ENCODE measurements at regions not wholly inside any gene's neighbourhood (a gene's known extent, or its start where the extent isn't known, plus 50 kb on each side); places are given as distances from the start of the nearest gene placed in this dataset.

DNA sequence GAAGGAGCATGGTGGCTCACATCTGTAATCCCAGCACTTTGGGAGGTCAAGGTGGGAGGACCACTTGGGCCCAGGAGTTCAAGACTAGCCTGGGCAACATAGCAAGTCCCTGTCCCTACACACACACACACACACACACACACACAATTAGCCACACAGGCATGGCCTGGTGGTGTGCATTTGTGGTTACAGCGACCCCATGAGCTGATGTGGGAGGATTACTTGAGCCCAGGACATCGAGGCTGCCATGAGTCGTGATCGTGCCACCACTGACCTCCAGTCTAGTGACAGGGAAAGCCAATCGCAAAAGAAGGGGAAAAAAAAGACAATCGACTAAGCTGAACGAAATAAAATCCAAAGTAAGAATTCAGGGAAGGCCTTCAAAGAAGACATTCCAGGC is 67.9 kb downstream of the TBX3 start:
- TF ChIP-seq, protein P1, sequence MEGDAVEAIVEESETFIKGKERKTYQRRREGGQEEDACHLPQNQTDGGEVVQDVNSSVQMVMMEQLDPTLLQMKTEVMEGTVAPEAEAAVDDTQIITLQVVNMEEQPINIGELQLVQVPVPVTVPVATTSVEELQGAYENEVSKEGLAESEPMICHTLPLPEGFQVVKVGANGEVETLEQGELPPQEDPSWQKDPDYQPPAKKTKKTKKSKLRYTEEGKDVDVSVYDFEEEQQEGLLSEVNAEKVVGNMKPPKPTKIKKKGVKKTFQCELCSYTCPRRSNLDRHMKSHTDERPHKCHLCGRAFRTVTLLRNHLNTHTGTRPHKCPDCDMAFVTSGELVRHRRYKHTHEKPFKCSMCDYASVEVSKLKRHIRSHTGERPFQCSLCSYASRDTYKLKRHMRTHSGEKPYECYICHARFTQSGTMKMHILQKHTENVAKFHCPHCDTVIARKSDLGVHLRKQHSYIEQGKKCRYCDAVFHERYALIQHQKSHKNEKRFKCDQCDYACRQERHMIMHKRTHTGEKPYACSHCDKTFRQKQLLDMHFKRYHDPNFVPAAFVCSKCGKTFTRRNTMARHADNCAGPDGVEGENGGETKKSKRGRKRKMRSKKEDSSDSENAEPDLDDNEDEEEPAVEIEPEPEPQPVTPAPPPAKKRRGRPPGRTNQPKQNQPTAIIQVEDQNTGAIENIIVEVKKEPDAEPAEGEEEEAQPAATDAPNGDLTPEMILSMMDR (IDR thresholded peaks at IDR 0.05; ENCODE audit: insufficient read depth, low read length, severe bottlenecking): no peak
- DNase-seq (ENCODE audit: low read depth) (no peak), FAIRE-seq (no peak)
- Histone ChIP-seq H3K36me3 (ENCODE audit: control insufficient read depth, insufficient read depth, low read length) (no peaks in the 10 kb centered on the region), H3K4me3 (ENCODE audit: low read depth, low read length) (no peak overlapping the region), H3K27me3 (ENCODE audit: control insufficient read depth, insufficient read depth, low read length) (no peaks in the 10 kb centered on the region)

DNA sequence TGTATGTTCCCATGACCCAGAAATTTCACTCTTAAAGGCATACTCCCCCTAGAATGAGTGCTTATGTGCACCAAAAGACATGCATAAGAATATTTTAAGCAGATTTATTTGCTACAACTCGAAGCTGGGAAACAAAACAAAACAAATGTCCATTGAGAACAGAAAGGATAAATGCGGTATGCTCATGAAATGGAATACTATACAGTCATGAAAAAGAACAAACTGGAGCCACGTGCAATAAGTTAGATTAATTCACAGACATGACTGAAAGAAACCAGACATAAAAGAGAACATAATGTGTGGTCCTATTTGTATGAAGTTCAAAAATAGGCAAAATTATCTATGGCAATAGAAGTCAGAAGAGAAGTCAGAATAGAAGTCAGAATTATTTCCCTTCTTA is 69.9 kb downstream of the TBX3 start:
- Histone ChIP-seq H3K36me3 (ENCODE audit: control insufficient read depth, insufficient read depth, low read length) (no peaks in the 10 kb centered on the region), H3K27me3 (ENCODE audit: control insufficient read depth, insufficient read depth, low read length) (no peaks in the 10 kb centered on the region), H3K4me3 (ENCODE audit: low read depth, low read length) (no peak overlapping the region)
- DNase-seq (ENCODE audit: low read depth) (no peak), FAIRE-seq (no peak)
- TF ChIP-seq, protein P1 (IDR thresholded peaks at IDR 0.05; ENCODE audit: insufficient read depth, low read length, severe bottlenecking): no peak

DNA sequence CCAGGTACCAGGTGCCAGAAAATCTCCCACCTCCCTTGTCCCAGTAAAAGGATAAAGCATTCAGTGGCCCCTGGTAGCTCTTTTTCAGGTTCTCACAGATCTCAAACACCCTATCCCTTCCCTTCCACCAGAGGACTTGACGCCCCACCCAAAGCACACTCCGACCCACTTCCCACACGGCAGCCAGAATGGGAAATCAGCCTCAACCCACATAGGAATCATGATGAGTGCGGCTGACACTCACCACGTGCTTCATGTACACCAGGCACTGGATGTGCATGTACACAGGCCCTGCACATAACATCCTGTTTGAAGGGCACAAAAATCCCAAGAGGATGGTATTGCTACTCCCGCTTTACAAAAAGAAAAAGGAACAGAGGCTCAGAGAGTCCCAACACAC is 71.9 kb downstream of the TBX3 start:
- Histone ChIP-seq H3K36me3 (ENCODE audit: control insufficient read depth, insufficient read depth, low read length) (no peaks in the 10 kb centered on the region), H3K27me3 (ENCODE audit: control insufficient read depth, insufficient read depth, low read length) (no peaks in the 10 kb centered on the region), H3K4me3 (ENCODE audit: low read depth, low read length) (no peak overlapping the region)
- TF ChIP-seq, protein P1 (IDR thresholded peaks at IDR 0.05; ENCODE audit: insufficient read depth, low read length, severe bottlenecking): no peak
- DNase-seq (ENCODE audit: low read depth): no peak
- FAIRE-seq: no peak

DNA sequence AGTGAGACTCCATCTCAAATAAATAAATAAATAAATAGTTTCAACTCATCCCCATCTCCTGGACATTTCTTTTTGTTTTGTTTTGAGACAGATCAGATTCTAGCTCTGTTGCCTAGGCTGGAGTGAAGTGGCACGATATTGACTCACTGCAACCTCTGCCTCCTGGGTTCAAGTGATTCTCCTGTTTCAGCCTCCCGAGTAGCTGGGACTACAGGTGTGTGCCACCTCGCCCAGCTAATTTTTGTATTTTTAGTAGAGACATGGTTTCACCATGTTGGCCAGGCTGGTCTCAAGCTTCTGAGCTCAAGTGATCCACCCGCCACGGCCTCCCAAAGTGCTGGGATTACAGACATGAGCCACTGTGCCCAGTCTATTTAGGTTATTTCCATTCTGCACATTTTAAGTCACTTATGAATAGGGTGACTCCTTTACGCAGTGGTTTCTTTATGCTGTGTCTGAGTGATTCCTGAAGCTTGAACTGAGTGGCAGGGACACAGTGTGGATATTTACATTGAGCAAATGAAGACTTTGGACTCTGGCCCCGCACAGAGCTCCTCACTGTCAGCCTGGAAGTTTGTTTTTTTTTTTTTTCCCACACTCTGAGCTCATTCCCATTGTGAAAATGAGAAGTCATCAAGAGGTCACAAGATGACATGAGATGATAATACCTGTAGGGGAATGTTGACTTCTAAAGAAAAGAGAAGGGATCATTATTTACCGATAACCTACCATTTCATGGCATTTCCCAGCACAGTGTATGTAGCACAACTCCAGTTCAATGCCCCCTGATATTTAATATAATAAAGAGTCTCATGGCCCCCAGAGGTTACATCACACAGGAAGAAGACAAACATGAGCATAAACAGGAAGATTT is 72.6 kb downstream of the TBX3 start:
- FAIRE-seq: no peak
- no peaks in the 10 kb centered on the region for H3K27me3 ChIP-seq (ENCODE audit: control insufficient read depth, insufficient read depth, low read length)
- TF ChIP-seq, protein P1 (IDR thresholded peaks at IDR 0.05; ENCODE audit: insufficient read depth, low read length, severe bottlenecking): no peak
- H3K36me3 ChIP-seq (ENCODE audit: control insufficient read depth, insufficient read depth, low read length): no peaks in the 10 kb centered on the region
- DNase-seq (ENCODE audit: low read depth): no peak
- H3K4me3 ChIP-seq (ENCODE audit: low read depth, low read length): no peak overlapping the region

DNA sequence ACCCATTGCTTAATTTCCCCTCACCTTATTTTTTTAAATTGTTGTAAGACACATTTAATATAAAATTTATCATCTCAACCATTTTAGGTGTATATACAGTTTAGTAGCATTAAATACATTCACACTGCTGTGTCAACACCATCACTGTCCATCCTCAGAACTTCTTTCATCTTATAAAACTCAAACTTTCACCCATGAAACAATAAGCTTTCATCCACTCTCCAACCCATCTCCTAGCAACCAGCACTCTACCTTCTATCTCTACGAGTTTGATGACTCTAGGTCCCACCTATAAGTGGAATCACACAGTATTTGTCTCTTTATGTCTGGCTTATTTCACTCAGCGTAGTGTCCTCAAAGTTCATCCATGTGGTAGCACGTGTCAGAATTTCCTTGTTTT is 75.5 kb downstream of the TBX3 start:
- DNase-seq (ENCODE audit: low read depth) (no peak), FAIRE-seq (no peak)
- TF ChIP-seq, protein P1 (IDR thresholded peaks at IDR 0.05; ENCODE audit: insufficient read depth, low read length, severe bottlenecking): no peak
- Histone ChIP-seq H3K4me3 (ENCODE audit: low read depth, low read length) (no peak overlapping the region), H3K36me3 (ENCODE audit: control insufficient read depth, insufficient read depth, low read length) (no peaks in the 10 kb centered on the region), H3K27me3 (ENCODE audit: control insufficient read depth, insufficient read depth, low read length) (no peaks in the 10 kb centered on the region)

DNA sequence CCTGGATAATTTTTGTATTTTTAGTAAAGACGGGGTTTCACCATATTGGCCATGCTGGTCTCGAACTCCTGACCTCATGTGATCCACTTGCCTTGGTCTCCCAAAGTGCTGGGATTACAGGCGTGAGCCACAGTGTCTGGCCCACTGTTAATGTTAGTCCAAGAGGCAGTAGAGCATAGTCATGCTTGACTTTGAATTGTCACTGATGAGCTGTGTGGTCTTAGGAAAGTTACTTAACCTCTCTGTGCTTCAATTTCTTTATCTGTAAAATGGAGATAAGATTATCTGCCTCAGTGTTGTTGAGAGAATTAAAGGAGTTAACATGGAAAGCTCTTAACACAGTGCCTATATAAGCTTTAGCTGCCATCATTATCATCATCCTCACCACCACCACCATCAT is 78.1 kb downstream of the TBX3 start:
- DNase-seq (ENCODE audit: low read depth): no peak
- TF ChIP-seq, protein P1 (IDR thresholded peaks at IDR 0.05; ENCODE audit: insufficient read depth, low read length, severe bottlenecking): no peak
- Histone ChIP-seq H3K4me3 (ENCODE audit: low read depth, low read length) (no peak overlapping the region), H3K27me3 (ENCODE audit: control insufficient read depth, insufficient read depth, low read length) (no peaks in the 10 kb centered on the region), H3K36me3 (ENCODE audit: control insufficient read depth, insufficient read depth, low read length) (no peaks in the 10 kb centered on the region)
- FAIRE-seq: no peak

All from bronchial epithelial cell (primary cell).